ENCODE measurements at regions not wholly inside any gene's neighbourhood (a gene's known extent, or its start where the extent isn't known, plus 50 kb on each side); places are given as distances from the start of the nearest gene placed in this dataset.

DNA sequence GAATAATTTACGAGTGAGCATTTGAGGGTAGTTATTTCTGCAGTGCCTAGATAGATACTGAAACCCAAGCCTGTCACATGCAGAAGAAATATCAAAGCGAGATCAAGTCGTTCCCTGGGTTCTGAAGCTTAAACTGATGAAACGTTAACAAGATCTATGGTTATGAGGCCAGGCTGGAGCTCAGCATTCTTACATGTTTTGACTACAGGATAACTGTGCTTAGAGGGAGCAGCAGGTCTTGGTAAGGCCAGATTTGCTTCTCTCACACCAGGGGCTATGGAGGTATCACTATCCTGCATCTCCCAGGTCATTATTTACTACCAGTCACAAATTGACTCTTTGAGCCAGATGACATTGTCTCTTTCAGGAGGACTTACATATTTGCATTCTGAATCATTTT is 1401.4 kb upstream of the PRMT6 start:
- Mint-ChIP-seq H3K4me3 (no peak overlapping the region), H3K4me1 (no peaks in the 10 kb centered on the region), H3K27ac (no peak overlapping the region), H3K27me3 (no peaks in the 10 kb centered on the region), H3K9me3 (peaks cover 5 to 31% (median 15%) of the 10 kb centered on the region in 3 donors), H3K36me3 (no peaks in the 10 kb centered on the region)
- POLR2A ChIA-PET, result no interaction called here
- no peak for DNase-seq
- ATAC-seq (replicated peaks in 1 of 4), result no peak
- H3K27me3 ChIP-seq (replicated peaks in 1 of 2; ENCODE audit: control insufficient read depth in 2 of 2, extremely low read depth in 1 of 2, insufficient read depth in 2 of 2, low read length in 1 of 2), result no peaks in the 10 kb centered on the region
- no peaks in the 10 kb centered on the region for H3K36me3 ChIP-seq (ENCODE audit: control insufficient read depth in 2 of 2, extremely low read depth in 1 of 2, insufficient read depth in 1 of 2, low read length in 1 of 2)
- no peak overlapping the region for H3K27ac ChIP-seq (ENCODE audit: low read length)
- H3K9me3 ChIP-seq, result peaks cover 3% of the 10 kb centered on the region
- H3K4me1 ChIP-seq (ENCODE audit: control insufficient read depth in 1 of 2, extremely low read depth in 1 of 2, insufficient read depth in 2 of 2, low read length in 2 of 2), result no peaks in the 10 kb centered on the region
- CTCF ChIA-PET, result interaction anchor here in 1 of 2 donors (0.6 kb wide), 1 partner anchor 77 kb away, joined by 3 read pairs; no protein-coding TSS in a partner anchor
- H3K4me3 ChIP-seq (ENCODE audit: control insufficient read depth in 1 of 2, extremely low read depth in 1 of 2, low read length in 1 of 2), result no peak overlapping the region
- WGBS (ENCODE audit: insufficient coverage), result 68% methylated on average over 4 of the region's 4 CpGs

DNA sequence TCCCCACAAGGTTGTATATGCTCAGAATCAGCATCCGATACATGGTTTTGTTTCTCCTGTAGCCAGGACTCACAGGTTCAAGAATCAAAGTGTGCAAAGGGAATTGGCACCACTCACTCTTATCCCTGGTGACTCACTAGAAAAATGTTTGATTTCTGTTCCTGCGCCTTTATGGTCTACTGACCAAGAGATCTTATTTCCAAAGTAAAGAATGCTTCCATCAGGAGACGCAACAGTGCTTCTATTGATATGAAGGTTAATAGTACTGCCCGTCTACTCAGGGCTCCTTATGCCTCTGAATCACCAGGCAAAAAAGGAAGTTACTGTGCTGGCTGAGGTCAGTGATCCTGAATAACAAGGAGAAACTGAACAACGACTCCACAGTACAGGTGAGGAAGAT is 1392.0 kb upstream of the PRMT6 start:
- Mint-ChIP-seq H3K36me3 (no peaks in the 10 kb centered on the region), H3K27me3 (no peaks in the 10 kb centered on the region), H3K9me3 (peaks cover 4 to 26% (median 6%) of the 10 kb centered on the region in 3 donors), H3K27ac (no peak overlapping the region), H3K4me3 (no peak overlapping the region), H3K4me1 (no peaks in the 10 kb centered on the region)
- H3K27ac ChIP-seq (ENCODE audit: low read length), result no peak overlapping the region
- no peaks in the 10 kb centered on the region for H3K36me3 ChIP-seq (ENCODE audit: control insufficient read depth in 2 of 2, extremely low read depth in 1 of 2, insufficient read depth in 1 of 2, low read length in 1 of 2)
- ATAC-seq (replicated peaks in 1 of 4), result no peak
- H3K4me1 ChIP-seq (ENCODE audit: control insufficient read depth in 1 of 2, extremely low read depth in 1 of 2, insufficient read depth in 2 of 2, low read length in 2 of 2), result no peaks in the 10 kb centered on the region
- DNase-seq, result no peak
- H3K9me3 ChIP-seq, result no peaks in the 10 kb centered on the region
- ChIA-PET CTCF (no interaction called here), POLR2A (no interaction called here)
- WGBS (ENCODE audit: insufficient coverage), result 100% methylated on average over 2 of the region's 5 CpGs
- no peaks in the 10 kb centered on the region for H3K27me3 ChIP-seq (replicated peaks in 1 of 2; ENCODE audit: control insufficient read depth in 2 of 2, extremely low read depth in 1 of 2, insufficient read depth in 2 of 2, low read length in 1 of 2)
- H3K4me3 ChIP-seq (ENCODE audit: control insufficient read depth in 1 of 2, extremely low read depth in 1 of 2, low read length in 1 of 2), result no peak overlapping the region

DNA sequence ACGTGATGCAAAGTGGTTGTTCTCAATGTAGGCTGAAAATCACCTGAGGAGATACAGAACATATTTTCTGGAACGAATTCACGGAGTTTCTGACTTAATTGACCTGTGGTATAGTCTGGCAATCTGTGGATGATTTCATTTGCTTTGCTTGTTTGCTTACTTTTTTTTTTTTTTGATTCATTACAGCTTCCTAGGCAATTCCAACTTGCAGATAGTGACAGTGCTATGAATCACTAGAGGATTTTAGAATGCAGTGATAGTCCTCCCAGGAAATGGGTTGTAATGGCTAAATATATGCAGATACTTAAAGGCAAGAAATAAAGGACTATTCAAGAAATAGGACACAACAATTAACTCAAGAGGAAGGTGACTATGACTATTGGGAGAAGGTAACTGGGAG is 1378.1 kb upstream of the PRMT6 start:
- ChIA-PET POLR2A (no interaction called here), CTCF (no interaction called here)
- no peaks in the 10 kb centered on the region for H3K36me3 Mint-ChIP-seq
- no peak overlapping the region for H3K4me3 ChIP-seq (ENCODE audit: control insufficient read depth in 1 of 2, extremely low read depth in 1 of 2, low read length in 1 of 2)
- no peak overlapping the region for H3K4me3 Mint-ChIP-seq
- no peak overlapping the region for H3K27ac Mint-ChIP-seq
- DNase-seq (no peak), ATAC-seq (replicated peaks in 1 of 4) (no peak)
- H3K27me3 Mint-ChIP-seq, result no peaks in the 10 kb centered on the region
- 50% methylated on average over 2 of the region's 3 CpGs for WGBS (ENCODE audit: insufficient coverage)
- no peaks in the 10 kb centered on the region for H3K27me3 ChIP-seq (replicated peaks in 1 of 2; ENCODE audit: control insufficient read depth in 2 of 2, extremely low read depth in 1 of 2, insufficient read depth in 2 of 2, low read length in 1 of 2)
- peaks cover 9 to 29% (median 17%) of the 10 kb centered on the region in 3 donors for H3K9me3 Mint-ChIP-seq
- H3K27ac ChIP-seq (ENCODE audit: low read length), result no peak overlapping the region
- H3K4me1 Mint-ChIP-seq, result no peaks in the 10 kb centered on the region
- no peaks in the 10 kb centered on the region for H3K4me1 ChIP-seq (ENCODE audit: control insufficient read depth in 1 of 2, extremely low read depth in 1 of 2, insufficient read depth in 2 of 2, low read length in 2 of 2)
- peaks cover 3% of the 10 kb centered on the region for H3K9me3 ChIP-seq
- H3K36me3 ChIP-seq (ENCODE audit: control insufficient read depth in 2 of 2, extremely low read depth in 1 of 2, insufficient read depth in 1 of 2, low read length in 1 of 2), result no peaks in the 10 kb centered on the region

DNA sequence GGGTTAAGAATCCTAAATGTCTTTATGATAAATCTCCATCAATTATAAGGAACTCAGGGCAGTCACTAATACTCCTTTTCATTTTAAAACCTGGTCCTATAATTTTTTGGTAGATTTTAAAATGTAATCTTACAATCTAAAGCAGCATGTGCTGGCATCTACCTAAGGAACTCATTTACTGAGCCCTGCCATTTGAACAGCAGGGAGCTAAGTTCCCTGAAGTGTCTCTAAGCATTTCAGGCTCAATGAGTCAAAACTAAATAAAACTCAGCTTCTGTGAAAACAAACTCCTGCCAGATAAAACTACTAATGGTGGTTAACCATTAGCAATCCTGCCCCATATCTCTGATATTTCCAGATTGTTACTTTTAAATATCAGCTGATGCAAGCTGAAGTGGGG is 1371.8 kb upstream of the PRMT6 start:
- no peak overlapping the region for H3K27ac Mint-ChIP-seq
- no peak overlapping the region for H3K4me3 Mint-ChIP-seq
- H3K36me3 Mint-ChIP-seq, result no peaks in the 10 kb centered on the region
- DNase-seq (no peak), ATAC-seq (replicated peaks in 1 of 4) (no peak)
- H3K36me3 ChIP-seq (ENCODE audit: control insufficient read depth in 2 of 2, extremely low read depth in 1 of 2, insufficient read depth in 1 of 2, low read length in 1 of 2), result no peaks in the 10 kb centered on the region
- POLR2A ChIA-PET, result no interaction called here
- H3K27me3 ChIP-seq (replicated peaks in 1 of 2; ENCODE audit: control insufficient read depth in 2 of 2, extremely low read depth in 1 of 2, insufficient read depth in 2 of 2, low read length in 1 of 2), result no peaks in the 10 kb centered on the region
- no peaks in the 10 kb centered on the region for H3K9me3 ChIP-seq
- H3K4me3 ChIP-seq (ENCODE audit: control insufficient read depth in 1 of 2, extremely low read depth in 1 of 2, low read length in 1 of 2), result no peak overlapping the region
- CTCF ChIA-PET, result no interaction called here
- H3K27ac ChIP-seq (ENCODE audit: low read length), result no peak overlapping the region
- peaks cover 17 to 37% (median 26%) of the 10 kb centered on the region in 3 donors for H3K9me3 Mint-ChIP-seq
- H3K4me1 Mint-ChIP-seq, result no peaks in the 10 kb centered on the region
- no peaks in the 10 kb centered on the region for H3K4me1 ChIP-seq (ENCODE audit: control insufficient read depth in 1 of 2, extremely low read depth in 1 of 2, insufficient read depth in 2 of 2, low read length in 2 of 2)
- no peaks in the 10 kb centered on the region for H3K27me3 Mint-ChIP-seq

DNA sequence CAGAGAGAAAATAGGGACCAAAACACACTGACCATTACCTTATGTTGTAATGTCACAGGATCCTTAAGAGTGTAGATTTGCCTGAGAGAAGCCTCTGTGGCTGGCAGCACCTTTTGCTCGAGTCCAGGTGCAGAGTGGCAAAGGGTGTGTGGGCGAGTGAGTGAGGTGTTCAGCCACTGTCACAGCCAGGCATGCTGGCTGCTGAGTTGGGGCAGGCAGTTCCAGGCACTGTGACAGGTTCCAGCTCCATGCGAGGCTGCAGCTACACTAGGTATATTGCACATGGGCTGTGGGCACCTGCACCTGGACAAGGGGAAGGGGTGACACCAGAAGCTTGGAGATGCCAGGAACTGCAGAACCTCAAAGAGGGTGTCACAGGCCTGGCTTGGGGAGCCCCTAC is 1370.4 kb upstream of the PRMT6 start:
- Histone ChIP-seq H3K27ac (ENCODE audit: low read length) (no peak overlapping the region), H3K27me3 (replicated peaks in 1 of 2; ENCODE audit: control insufficient read depth in 2 of 2, extremely low read depth in 1 of 2, insufficient read depth in 2 of 2, low read length in 1 of 2) (no peaks in the 10 kb centered on the region), H3K4me3 (ENCODE audit: control insufficient read depth in 1 of 2, extremely low read depth in 1 of 2, low read length in 1 of 2) (no peak overlapping the region), H3K36me3 (ENCODE audit: control insufficient read depth in 2 of 2, extremely low read depth in 1 of 2, insufficient read depth in 1 of 2, low read length in 1 of 2) (no peaks in the 10 kb centered on the region), H3K9me3 (no peaks in the 10 kb centered on the region), H3K4me1 (ENCODE audit: control insufficient read depth in 1 of 2, extremely low read depth in 1 of 2, insufficient read depth in 2 of 2, low read length in 2 of 2) (no peaks in the 10 kb centered on the region)
- ChIA-PET POLR2A (no interaction called here), CTCF (no interaction called here)
- ATAC-seq (replicated peaks in 1 of 4) (no peak), DNase-seq (no peak)
- Mint-ChIP-seq H3K4me3 (no peak overlapping the region), H3K9me3 (peaks cover 8 to 26% (median 18%) of the 10 kb centered on the region in 3 donors), H3K4me1 (no peaks in the 10 kb centered on the region), H3K36me3 (no peaks in the 10 kb centered on the region), H3K27ac (no peak overlapping the region), H3K27me3 (no peaks in the 10 kb centered on the region)
- WGBS (ENCODE audit: insufficient coverage), result 70% methylated on average over 3 of the region's 3 CpGs

DNA sequence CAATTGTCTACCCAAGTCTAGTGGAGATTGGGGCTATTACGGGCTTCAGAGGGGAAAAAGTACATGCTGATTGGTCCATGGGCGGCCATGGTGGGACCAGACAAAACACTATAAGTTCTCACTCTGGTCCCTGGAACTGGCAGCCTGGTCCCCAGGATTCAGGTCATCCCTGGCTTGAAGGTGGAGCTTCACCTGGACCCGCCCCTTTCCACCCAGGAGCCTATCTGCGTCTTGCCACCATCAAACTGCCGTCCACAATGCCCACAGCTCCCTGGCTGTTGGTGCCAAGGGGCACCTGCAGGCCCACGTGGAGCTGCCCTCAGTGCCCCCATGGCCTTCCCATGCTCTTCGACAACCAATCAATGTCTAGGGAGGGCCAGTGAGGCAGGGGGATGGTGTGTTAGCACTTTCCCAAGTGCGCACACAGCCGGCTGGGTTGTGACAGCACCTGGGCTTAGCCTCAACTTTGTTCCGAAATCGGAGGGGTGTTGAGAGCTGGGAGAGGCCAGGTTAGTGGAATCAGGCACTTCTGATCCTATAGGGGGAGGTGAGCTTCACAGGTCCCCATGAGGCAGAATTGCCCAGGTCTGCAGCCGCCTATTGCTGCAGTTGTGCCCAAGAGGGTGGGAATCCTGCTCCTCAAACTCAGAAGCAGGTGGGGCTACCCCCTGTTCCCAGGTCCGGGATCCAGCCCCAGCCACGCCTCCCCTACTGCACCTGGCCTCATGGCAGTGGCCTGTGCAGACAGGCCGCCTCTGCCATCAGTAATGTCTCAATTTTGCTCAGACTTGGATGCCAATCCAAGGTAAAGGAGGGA is 1369.4 kb upstream of the PRMT6 start:
- ATAC-seq (replicated peaks in 1 of 4), result peak in 1 of 4 experiments; percentile 20

More for the DNA sequence above, 1369.4 kb upstream of the PRMT6 start:
- 69% methylated on average over 12 of the region's 15 CpGs for WGBS (ENCODE audit: insufficient coverage)
- Mint-ChIP-seq H3K4me1 (no peaks in the 10 kb centered on the region), H3K36me3 (no peaks in the 10 kb centered on the region), H3K4me3 (no peak overlapping the region), H3K27me3 (no peaks in the 10 kb centered on the region), H3K27ac (no peak overlapping the region), H3K9me3 (peaks cover 8 to 22% (median 18%) of the 10 kb centered on the region in 3 donors)
- Histone ChIP-seq H3K4me1 (ENCODE audit: control insufficient read depth in 1 of 2, extremely low read depth in 1 of 2, insufficient read depth in 2 of 2, low read length in 2 of 2) (no peaks in the 10 kb centered on the region), H3K27ac (ENCODE audit: low read length) (no peak overlapping the region), H3K4me3 (ENCODE audit: control insufficient read depth in 1 of 2, extremely low read depth in 1 of 2, low read length in 1 of 2) (no peak overlapping the region), H3K36me3 (ENCODE audit: control insufficient read depth in 2 of 2, extremely low read depth in 1 of 2, insufficient read depth in 1 of 2, low read length in 1 of 2) (no peaks in the 10 kb centered on the region), H3K9me3 (no peaks in the 10 kb centered on the region), H3K27me3 (replicated peaks in 1 of 2; ENCODE audit: control insufficient read depth in 2 of 2, extremely low read depth in 1 of 2, insufficient read depth in 2 of 2, low read length in 1 of 2) (no peaks in the 10 kb centered on the region)
- no peak for DNase-seq
- ChIA-PET CTCF (no interaction called here), POLR2A (interaction anchor here in 1 of 2 donors (0.5 kb wide), 1 partner anchor 832 kb away, joined by 5 read pairs; no protein-coding TSS in a partner anchor)
